Liver (tissue), 8 donors: ENCODE measurements at regions not wholly inside any gene's neighbourhood (a gene's known extent, or its start where the extent isn't known, plus 50 kb on each side); places are given as distances from the start of the nearest gene placed in this dataset.

ENCODE experiments used
- DNase-seq: peaks from one replicate; pipeline ENCODE4 v3.0.0-alpha.2; 2017; ENCODE audit warnings: low spot score
- H3K27ac ChIP-seq, 2 donors: one replicate each; pipeline ENCODE4 v1.7.0; 2013; ENCODE audit warnings: inconsistent platforms in 2 of 2, low read length in 2 of 2, control low read depth in 1 of 2, low read depth in 1 of 2, mild to moderate bottlenecking in 1 of 2
- H3K27me3 ChIP-seq, 4 donors: one replicate each; pipeline versions ENCODE4 v1.6.1 to v1.7.0; 2013; ENCODE audit warnings: low read length in 3 of 4, inconsistent platforms in 1 of 4, mild to moderate bottlenecking in 1 of 4, moderate library complexity in 1 of 4; ENCODE audit not compliant: control insufficient read depth in 4 of 4, insufficient read depth in 4 of 4
- H3K36me3 ChIP-seq, 4 donors: one replicate each; pipeline versions ENCODE4 v1.6.1 to v1.7.0; 2013; ENCODE audit warnings: low read length in 3 of 4, mild to moderate bottlenecking in 3 of 4, low read depth in 1 of 4, moderate library complexity in 1 of 4; ENCODE audit not compliant: control insufficient read depth in 4 of 4, insufficient read depth in 3 of 4
- H3K4me1 ChIP-seq, 4 donors: one replicate each; pipeline versions ENCODE4 v1.6.1 to v1.7.0; 2013; ENCODE audit warnings: low read length in 3 of 4, mild to moderate bottlenecking in 3 of 4, moderate library complexity in 1 of 4; ENCODE audit not compliant: control insufficient read depth in 4 of 4, insufficient read depth in 4 of 4
- H3K4me3 ChIP-seq, 3 donors: one replicate each; pipeline versions ENCODE4 v1.6.1 to v1.7.0; 2013; ENCODE audit warnings: low read length in 3 of 3, control low read depth in 1 of 3, low read depth in 1 of 3, mild to moderate bottlenecking in 1 of 3
- H3K9ac ChIP-seq, 2 donors: one replicate each; pipeline ENCODE4 v1.7.0; 2013; ENCODE audit warnings: low read length in 2 of 2, mild to moderate bottlenecking in 2 of 2, moderate library complexity in 2 of 2, control low read depth in 1 of 2, low read depth in 1 of 2
- H3K9me3 ChIP-seq, 4 donors: one replicate each; pipeline versions ENCODE4 v1.6.1 to v1.7.0; 2013; ENCODE audit warnings: low read length in 3 of 4; ENCODE audit not compliant: control insufficient read depth in 4 of 4
- ATF3 ChIP-seq: IDR thresholded peaks from 2 replicates; pipeline ENCODE4 v1.6.1; 2016; ENCODE audit warnings: antibody characterized with exemption
- CTCF ChIP-seq: fragments of 150-350 bp; IDR thresholded peaks from 2 replicates; pipeline ENCODE4 v1.5.1; 2017; ENCODE audit warnings: improper control_type of control experiment, low read depth, low read length; ENCODE audit not compliant: missing input control
- EGR1 ChIP-seq, 2 donors: IDR thresholded peaks; 2 replicates each; pipeline ENCODE4 v1.6.1; 2016 to 2018; ENCODE audit warnings: antibody characterized with exemption in 2 of 2, low read depth in 2 of 2
- FOXA1 ChIP-seq: IDR thresholded peaks from 2 replicates; pipeline ENCODE4 v1.6.1; 2016; ENCODE audit warnings: antibody characterized with exemption
- FOXA2 ChIP-seq: IDR thresholded peaks from 2 replicates; pipeline ENCODE4 v1.6.1; 2016; ENCODE audit warnings: antibody characterized with exemption
- GABPA ChIP-seq, 2 donors: IDR thresholded peaks in 1 of 2; conservative IDR thresholded peaks in 1 of 2; 2 replicates each; pipeline ENCODE4 v1.6.1; 2016; ENCODE audit warnings: antibody characterized with exemption in 2 of 2, mild to moderate bottlenecking in 1 of 2, moderate library complexity in 1 of 2
- HNF4A ChIP-seq, 2 donors: conservative IDR thresholded peaks; 2 replicates each; pipeline ENCODE4 v1.6.1; 2016; ENCODE audit warnings: antibody characterized with exemption in 2 of 2, mild to moderate bottlenecking in 2 of 2
- HNF4G ChIP-seq: IDR thresholded peaks from 2 replicates; pipeline ENCODE4 v1.6.1; 2016; ENCODE audit warnings: antibody characterized with exemption
- JUND ChIP-seq, 2 donors: IDR thresholded peaks; 2 replicates each; pipeline ENCODE4 v1.6.1; 2016; ENCODE audit warnings: antibody characterized with exemption in 2 of 2
- MAX ChIP-seq: IDR thresholded peaks from 2 replicates; pipeline ENCODE4 v1.6.1; 2016; ENCODE audit warnings: antibody characterized with exemption
- NR2F2 ChIP-seq: IDR thresholded peaks from 2 replicates; pipeline ENCODE4 v1.6.1; 2016; ENCODE audit warnings: antibody characterized with exemption
- RAD21 ChIP-seq, 2 donors: IDR thresholded peaks; 2 replicates each; pipeline ENCODE4 v1.6.1; 2016; ENCODE audit warnings: antibody characterized with exemption in 2 of 2, mild to moderate bottlenecking in 2 of 2
- REST ChIP-seq: IDR thresholded peaks from 2 replicates; pipeline ENCODE4 v1.6.1; 2016; ENCODE audit warnings: antibody characterized with exemption, mild to moderate bottlenecking
- RXRA ChIP-seq, 2 donors: IDR thresholded peaks; 2 replicates each; pipeline ENCODE4 v1.6.1; 2017 to 2018; ENCODE audit warnings: antibody characterized with exemption in 2 of 2, mild to moderate bottlenecking in 1 of 2
- SP1 ChIP-seq: IDR thresholded peaks from 2 replicates; pipeline ENCODE4 v1.6.1; 2018; ENCODE audit warnings: antibody characterized with exemption, mild to moderate bottlenecking
- TAF1 ChIP-seq: conservative IDR thresholded peaks from 2 replicates; pipeline ENCODE4 v1.6.1; 2016; ENCODE audit warnings: antibody characterized with exemption, mild to moderate bottlenecking
- YY1 ChIP-seq: IDR thresholded peaks from 2 replicates; pipeline ENCODE4 v1.6.1; 2016; ENCODE audit warnings: antibody characterized with exemption, mild to moderate bottlenecking
- ZBTB33 ChIP-seq: IDR thresholded peaks from 2 replicates; pipeline ENCODE4 v1.6.1; 2016; ENCODE audit warnings: antibody characterized with exemption
- WGBS: extraction: QIAGEN DNeasy Blood & Tissue Kit; methylation state at CpG from one replicate; pipeline ENCODE4 v1.1.7; 2013; 5-methylcytosine and 5-hydroxymethylcytosine counted together
- donor health status: healthy.
- donor health status: healthy.
- donor health status: healthy.
- donor health status: healthy.
- donor health status: healthy.

GRCh38 chr7:21099432-21099831, 312.7 kb upstream of the SP8 start:
- Histone ChIP-seq H3K27me3 (no peaks in the 10 kb centered on the region), H3K4me1 (no peaks in the 10 kb centered on the region), H3K9ac (no peak overlapping the region), H3K27ac (no peak overlapping the region), H3K36me3 (no peaks in the 10 kb centered on the region), H3K9me3 (peaks cover 0 to 5% (median 0%) of the 10 kb centered on the region in 4 donors), H3K4me3 (no peak overlapping the region)
- no peak for TF ChIP-seq JUND (IDR thresholded peaks at IDR 0.05)
- no peak for TF ChIP-seq FOXA2
- no peak for TF ChIP-seq REST
- TF ChIP-seq CTCF, result no peak
- no peak for TF ChIP-seq GABPA (IDR thresholded peaks at IDR 0.05 in 1 of 2, conservative IDR thresholded peaks at IDR 0.05 in 1 of 2)
- no peak for TF ChIP-seq RXRA (IDR thresholded peaks at IDR 0.05)
- TF ChIP-seq RAD21 (IDR thresholded peaks at IDR 0.05), result no peak
- no peak for TF ChIP-seq ZBTB33
- TF ChIP-seq NR2F2, result no peak
- no peak for TF ChIP-seq FOXA1
- no peak for TF ChIP-seq ATF3
- TF ChIP-seq HNF4A (conservative IDR thresholded peaks at IDR 0.05), result no peak
- no peak for TF ChIP-seq TAF1
- TF ChIP-seq MAX, result no peak
- no peak for TF ChIP-seq SP1
- TF ChIP-seq EGR1 (IDR thresholded peaks at IDR 0.05; ENCODE audit: low read depth in 2 of 2), result no peak
- no peak for TF ChIP-seq HNF4G
- 79% methylated on average over 1 of the region's 1 CpG for WGBS
- DNase-seq, result no peak

GRCh38 chr7:21099955-21100354, 313.3 kb upstream of the SP8 start:
- Histone ChIP-seq H3K9me3 (peaks cover 0 to 5% (median 0%) of the 10 kb centered on the region in 4 donors), H3K4me1 (no peaks in the 10 kb centered on the region), H3K36me3 (no peaks in the 10 kb centered on the region), H3K9ac (no peak overlapping the region), H3K27me3 (no peaks in the 10 kb centered on the region), H3K4me3 (no peak overlapping the region), H3K27ac (no peak overlapping the region)
- DNase-seq, result no peak
- TF ChIP-seq SP1, result no peak
- no peak for TF ChIP-seq GABPA (IDR thresholded peaks at IDR 0.05 in 1 of 2, conservative IDR thresholded peaks at IDR 0.05 in 1 of 2)
- TF ChIP-seq REST, result no peak
- TF ChIP-seq HNF4G, result no peak
- TF ChIP-seq FOXA2, result no peak
- TF ChIP-seq RXRA (IDR thresholded peaks at IDR 0.05), result no peak
- no peak for TF ChIP-seq CTCF
- no peak for TF ChIP-seq YY1
- no peak for TF ChIP-seq HNF4A (conservative IDR thresholded peaks at IDR 0.05)
